ENCODE measurements at regions not wholly inside any gene's neighbourhood (a gene's known extent, or its start where the extent isn't known, plus 50 kb on each side); places are given as distances from the start of the nearest gene placed in this dataset.

GRCh38 chr7:132638000-132638399, 61.7 kb upstream of the PLXNA4 start:
- TF ChIP-seq SUZ12 (IDR thresholded peaks at IDR 0.05) (no peak), HDGF (IDR thresholded peaks at IDR 0.05; ENCODE audit: borderline replicate concordance) (no peak), FOXM1 (IDR thresholded peaks at IDR 0.05; ENCODE audit: borderline replicate concordance) (no peak), ZNF384 (IDR thresholded peaks at IDR 0.05) (no peak), TARDBP (IDR thresholded peaks at IDR 0.05) (no peak), PKNOX1 (IDR thresholded peaks at IDR 0.05) (no peak), NFRKB (IDR thresholded peaks at IDR 0.05) (no peak), ARNT (IDR thresholded peaks at IDR 0.05) (no peak), SP1 (IDR thresholded peaks at IDR 0.05) (no peak)

All from HEK293T (cell line).